ENCODE measurements at regions not wholly inside any gene's neighbourhood (a gene's known extent, or its start where the extent isn't known, plus 50 kb on each side); places are given as distances from the start of the nearest gene placed in this dataset.

DNA sequence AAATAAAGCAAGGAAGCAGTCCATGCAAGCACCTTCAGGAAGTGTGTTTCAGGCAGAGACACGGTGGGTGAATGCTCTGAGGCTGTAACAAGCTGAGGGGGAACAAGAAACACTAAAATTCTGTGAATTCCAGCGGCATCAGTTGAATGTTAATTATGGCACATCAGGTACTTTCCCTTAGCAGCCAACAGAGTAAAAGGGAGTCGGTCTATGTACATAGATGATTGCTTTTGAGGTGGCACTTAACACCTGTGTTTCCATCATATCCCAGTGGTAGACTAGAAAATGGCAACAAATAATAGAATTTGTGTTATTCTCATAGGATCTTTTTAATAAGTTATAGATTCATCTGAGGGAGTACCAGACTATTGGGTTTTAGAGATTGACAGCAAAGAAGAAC, 481.0 kb upstream of the KLF6 start:
- DNase-seq (ENCODE audit: low read depth in 2 of 2), result no peak

DNA sequence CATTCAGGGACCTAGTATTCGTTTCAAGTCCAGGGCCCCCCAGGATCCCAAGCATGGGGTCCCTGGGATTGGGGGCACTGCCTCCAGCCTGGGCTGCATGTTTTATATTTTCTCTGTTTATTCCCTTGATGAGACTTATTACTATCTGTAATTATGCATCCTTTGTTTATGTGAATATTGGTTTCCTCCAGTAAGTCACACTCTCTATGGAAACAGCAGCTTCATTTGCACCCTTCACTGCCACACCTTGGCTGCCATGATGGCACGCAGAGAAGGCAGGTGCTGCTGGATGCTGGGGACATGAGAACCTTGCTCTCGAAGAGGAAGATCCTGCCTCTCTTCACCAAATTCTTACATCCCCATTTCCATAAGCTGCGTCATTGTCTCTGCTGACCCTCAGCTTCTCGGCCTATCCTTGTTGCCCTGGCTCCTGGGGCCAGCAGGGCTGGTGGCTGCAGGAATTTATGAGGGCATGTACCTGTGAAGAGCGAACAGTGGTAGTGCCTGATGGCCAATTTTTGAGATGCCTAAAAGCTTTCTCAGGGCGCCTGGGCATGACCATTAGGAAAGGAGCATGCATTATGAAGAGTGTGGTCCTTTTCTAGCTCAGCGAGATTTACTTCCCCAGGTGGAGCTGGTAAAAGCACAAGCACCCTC, 479.3 kb upstream of the KLF6 start:
- DNase-seq (ENCODE audit: low read depth in 2 of 2), result no peak

DNA sequence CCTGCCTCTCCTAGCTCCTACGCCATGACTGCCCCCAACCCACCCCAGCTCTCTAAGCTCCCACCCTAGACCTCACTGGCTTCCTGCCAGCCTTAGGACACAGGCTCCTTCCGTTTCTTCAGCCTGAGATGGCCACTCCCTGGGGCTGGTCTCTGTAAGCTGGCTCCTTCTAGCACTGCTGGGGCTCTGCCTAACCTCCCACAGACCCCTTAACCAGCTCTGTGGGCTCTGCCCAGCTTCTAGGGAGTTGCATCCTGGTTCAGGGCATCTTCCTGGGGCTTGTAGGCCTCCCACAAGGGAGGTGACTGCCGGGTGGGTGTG, 478.6 kb upstream of the KLF6 start:
- no peak for DNase-seq (ENCODE audit: low read depth in 2 of 2)

DNA sequence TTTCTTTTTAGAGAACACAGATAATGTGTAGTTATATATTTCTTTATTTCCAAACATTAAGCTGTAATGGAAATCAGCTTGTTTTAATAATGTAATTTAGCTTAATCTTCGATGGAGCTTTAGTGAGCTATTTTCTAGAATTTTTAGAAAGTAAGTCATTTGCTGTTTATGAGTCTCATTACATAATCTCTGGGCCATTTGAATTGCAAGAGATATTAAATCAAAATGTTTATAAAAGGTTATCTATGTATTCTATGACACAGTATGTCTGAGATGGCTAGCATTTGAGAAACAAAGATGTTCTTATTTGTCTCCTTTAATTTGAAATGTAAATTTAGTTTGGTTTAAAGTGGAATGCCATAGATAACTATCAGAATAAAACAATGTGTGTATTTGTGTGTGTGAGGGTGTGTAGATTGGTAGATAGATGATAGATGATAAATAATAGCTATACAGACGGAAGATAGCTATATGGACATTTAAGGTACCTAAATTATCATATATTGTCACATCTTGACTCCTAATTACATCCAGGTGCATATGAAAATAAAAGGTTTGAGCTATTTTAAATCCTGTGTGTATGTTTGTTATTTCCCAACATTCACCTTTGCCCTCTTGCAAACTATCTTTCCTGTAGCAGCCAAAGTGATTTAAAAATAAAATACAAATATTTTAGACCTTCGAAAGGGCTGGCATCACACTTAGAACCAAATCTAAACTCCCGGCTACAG, 478.0 kb upstream of the KLF6 start:
- DNase-seq (ENCODE audit: low read depth in 2 of 2), result no peak

DNA sequence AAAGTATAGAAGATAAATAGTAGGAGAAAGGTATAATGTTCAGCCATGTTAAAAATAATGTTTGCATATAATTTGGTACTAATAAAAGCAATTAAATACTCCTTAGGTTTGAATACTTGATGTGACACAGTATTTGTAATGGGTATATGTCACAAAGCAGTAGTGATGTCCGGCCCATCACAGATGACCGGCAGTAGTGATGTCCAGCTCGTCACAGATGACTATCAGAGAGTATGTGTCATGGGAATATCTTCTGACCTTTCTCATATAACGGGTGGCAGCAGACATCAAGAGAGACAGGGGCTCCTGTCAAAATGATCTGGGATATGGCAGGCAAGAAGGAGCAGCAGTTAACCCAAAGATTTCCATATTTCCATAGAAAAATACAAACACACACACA, 477.4 kb upstream of the KLF6 start:
- DNase-seq (ENCODE audit: low read depth in 2 of 2), result no peak

DNA sequence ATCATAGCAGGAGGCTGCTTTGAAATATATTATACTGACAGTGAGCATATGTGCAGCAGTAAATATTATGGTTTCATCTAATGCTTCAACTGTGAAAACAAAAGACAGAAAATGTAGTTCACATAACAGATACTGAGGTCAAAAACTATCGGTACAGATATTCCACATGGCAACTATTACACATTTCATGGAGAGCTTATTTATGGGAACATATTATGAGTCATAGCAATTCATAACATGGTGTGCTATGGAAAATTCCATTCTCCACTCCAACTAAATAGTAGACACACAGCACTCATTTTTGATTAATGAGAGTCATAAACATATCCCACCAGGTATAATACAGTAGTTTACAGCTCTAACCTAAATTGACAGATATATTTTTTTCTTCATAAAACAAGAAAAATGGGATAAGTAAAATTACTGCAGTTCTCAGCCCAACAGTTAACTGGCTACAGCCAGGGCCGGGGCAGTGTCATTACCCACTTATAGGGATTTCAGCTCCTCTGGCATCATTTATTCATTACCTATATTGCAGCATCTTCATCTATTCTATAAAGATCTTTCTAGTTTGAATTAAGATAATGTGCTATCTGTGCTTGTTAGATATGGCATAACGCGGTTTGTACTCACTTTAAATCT, 475.6 kb upstream of the KLF6 start:
- no peak for DNase-seq (ENCODE audit: low read depth in 2 of 2)

DNA sequence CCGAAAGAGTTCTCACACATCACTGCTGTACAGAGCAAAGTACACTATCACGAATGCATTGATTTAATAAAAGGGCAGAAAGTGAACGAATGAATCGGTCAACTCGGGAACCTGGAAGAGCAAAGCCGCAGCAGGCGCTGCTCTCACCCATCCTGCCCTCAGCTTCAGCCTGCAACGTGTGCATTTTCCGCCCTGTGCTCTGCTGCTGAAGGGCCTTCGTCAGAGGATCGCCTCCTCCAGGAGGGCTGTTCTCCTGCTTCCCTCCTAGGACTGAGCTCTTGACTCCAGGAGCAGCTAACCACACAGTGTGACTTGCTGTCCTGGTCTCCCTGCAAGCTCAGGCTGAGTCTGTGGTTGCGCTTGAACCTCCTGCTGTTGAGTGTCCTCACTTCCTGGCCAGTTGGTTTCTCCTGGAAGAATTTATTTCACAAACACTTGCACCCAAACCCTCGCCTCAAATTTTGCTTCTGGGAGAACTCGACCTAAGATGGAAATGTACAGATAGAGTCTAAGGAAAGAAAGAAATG, 473.0 kb upstream of the KLF6 start:
- no peak for DNase-seq (ENCODE audit: low read depth in 2 of 2)

DNA sequence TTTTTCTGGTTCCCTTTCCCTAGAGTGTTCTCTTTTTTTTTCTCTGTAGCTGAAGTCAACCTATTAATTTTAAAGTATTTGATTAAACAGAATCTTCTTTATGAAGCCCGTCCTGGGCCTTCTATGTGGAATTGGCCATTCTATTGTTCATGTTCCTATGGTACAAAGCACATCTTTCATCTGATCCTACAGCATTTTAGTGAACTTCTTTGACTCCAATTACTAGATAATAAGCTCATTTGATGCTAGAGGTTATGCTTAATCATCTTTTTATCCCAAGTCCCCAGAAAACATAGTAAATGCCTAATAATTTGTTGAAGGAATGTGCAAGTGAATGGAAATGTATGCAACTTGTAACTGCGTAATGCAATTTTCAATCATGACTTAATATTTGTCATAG, 472.0 kb upstream of the KLF6 start:
- no peak for DNase-seq (ENCODE audit: low read depth in 2 of 2)

DNA sequence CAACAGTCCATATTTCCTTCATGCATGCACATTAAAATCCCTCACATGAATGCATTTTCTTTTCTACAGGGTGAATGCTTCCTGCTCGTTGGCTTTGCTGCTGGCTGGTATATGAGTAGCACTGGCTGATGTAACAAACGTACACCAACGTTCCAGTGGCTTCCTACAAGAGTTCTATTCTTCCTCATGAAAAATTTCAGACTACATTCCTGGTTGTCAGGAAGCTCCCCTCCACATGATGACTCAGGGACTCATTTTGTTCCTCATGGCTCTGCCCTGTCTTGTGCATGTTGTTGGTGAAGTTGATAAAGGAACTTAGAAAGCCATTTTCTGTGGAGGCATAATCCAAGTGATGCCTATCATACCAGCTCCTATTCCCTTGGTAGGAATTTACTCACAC, 470.7 kb upstream of the KLF6 start:
- DNase-seq (ENCODE audit: low read depth in 2 of 2), result no peak

DNA sequence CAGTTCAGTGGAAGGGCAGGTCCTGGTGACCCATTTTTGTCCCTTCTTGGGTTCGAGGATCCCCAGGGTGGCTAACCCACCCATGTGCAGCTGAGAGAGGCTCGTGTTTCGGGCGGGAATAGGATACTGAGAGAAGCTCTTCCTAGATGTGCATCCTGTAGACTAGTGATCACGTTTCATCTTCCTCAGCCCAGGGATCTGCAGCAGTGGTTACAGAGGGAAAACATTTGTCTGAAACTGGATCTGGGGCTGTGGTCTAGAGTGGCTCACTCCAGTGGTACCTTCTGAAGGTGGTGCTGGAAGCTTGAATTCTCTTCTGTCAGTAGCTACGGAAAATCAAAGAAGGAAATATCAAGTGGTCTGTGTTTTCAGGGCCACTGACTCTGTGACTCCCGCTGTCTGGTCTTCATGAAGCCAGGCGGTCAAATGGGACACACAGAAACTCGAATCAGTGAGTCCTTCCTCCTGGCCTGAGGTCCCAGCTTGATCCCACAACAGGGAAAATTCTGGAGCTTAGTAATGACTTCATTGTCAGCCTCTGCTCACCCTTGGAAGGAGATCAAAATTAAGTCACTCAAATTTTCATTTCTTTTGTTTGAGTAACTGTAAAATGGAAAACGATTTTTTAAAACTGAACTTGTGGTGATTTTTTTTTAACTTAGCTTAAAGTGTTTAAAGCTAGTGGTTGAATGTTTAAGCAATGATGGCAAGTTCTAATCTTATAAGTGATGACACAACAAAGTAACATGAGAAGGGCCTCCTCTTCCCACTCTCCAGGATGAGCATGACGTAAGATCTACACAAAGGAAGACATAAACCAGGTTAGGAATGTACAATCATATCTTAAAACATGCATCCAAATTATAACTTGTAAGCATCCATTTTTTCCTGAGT, 469.3 kb upstream of the KLF6 start:
- no peak for DNase-seq (ENCODE audit: low read depth in 2 of 2)

DNA sequence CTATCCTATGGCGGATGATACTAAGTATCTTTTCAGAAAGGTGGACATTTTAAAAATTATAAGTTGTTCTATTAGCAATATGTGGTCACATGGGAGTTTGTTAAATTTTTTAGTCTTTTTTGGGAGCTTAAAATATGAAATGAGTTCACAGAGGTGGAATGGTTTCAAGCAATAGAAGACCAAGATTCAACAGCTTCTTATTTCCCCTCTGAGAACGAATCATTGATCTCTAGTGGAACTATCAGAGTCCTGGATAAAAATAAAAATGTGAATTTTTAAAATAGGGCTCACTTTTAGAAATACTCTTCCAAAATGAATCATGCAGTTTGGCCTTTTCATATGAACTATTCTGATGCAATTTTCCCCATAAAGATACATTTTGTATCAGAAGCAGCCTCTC, 467.7 kb upstream of the KLF6 start:
- no peak for DNase-seq (ENCODE audit: low read depth in 2 of 2)

DNA sequence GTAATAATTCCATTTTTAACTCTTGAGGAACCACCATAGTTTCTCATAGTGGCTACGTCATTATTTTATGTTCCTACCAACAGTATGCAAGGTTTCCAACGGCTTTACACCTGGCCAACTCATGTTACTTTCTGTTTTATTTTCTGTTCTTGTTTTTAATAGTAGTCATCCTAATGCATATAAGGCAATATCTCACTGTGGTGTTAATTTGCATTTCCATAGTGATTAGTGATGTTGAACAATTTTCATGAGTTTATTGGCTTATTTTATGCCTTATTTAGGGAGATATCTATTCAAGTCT, 465.5 kb upstream of the KLF6 start:
- DNase-seq (ENCODE audit: low read depth in 2 of 2), result no peak

DNA sequence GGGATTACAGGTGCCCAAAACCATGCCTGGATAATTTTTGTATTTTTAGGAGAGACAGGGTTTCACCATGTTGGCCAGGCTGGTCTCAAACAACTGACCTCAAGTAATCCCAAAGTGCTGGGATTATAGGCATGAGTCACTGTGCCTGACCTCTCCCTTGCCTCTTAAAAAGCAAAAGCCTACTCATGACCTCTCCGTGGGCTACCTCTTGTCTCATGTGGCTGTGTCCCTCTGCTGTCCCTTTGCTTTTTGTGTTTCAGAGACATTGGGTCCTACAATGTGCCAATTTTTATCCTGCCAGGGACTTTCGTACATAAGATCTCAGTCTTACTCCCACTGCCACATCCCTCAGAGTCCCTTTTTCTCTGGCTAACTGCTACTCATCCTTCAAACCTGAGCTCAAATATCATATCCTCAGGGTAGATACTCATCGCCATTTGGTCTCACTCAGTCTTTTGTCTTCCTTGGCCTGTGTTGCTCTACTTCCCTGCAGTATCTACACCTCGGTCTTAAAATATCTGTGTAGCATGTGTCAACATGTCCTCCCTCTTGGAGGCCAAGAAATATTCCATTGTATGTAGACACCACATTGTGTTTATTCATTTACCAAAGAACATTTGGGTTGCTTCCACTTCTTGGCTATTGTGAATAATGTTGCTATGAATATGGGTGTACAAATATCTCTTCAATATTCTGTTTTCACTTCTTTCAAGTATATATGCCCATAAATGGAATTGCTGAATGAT, 465.0 kb upstream of the KLF6 start:
- DNase-seq (ENCODE audit: low read depth in 2 of 2), result no peak

DNA sequence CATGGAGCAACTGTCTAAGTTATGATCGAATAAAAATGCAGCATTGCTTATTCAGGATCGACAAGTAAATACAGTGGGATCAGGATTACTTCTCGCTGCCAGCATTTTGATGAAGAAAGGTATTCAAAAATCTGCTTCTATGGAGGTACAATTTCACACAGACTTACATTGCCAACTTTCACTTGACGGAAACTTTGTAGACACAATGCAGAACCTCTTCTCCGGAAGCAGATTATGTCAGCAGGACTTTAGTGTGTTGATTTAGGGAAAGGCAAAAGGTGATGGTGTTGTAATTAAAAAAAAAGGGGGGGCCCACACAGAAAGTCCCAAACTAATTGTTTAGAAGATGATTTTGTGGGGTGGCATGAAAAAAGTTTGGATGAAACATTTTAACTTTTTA, 462.4 kb upstream of the KLF6 start:
- no peak for DNase-seq (ENCODE audit: low read depth in 2 of 2)

DNA sequence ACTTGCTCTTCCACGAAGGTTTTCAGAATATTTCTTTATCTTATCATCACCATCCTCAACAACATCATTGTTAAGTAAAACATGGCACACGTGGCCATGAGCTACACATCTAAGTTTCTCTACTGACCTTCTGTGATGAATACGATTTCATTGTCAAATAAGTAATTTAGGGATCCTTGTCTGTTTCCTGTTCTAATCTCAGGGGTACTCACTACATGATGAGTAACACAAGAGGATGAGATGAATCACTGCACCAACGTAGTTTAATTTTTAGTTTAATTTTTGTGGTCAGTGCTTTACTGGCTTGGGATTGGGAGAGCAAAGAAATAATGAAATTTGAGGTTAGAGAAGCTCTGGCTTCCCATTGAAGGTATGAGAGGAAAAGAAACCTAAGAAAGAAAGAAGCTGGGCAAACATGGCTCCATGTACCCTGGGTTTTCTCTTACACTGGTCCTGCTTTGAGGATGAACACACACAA, 461.9 kb upstream of the KLF6 start:
- DNase-seq (ENCODE audit: low read depth in 2 of 2), result no peak

DNA sequence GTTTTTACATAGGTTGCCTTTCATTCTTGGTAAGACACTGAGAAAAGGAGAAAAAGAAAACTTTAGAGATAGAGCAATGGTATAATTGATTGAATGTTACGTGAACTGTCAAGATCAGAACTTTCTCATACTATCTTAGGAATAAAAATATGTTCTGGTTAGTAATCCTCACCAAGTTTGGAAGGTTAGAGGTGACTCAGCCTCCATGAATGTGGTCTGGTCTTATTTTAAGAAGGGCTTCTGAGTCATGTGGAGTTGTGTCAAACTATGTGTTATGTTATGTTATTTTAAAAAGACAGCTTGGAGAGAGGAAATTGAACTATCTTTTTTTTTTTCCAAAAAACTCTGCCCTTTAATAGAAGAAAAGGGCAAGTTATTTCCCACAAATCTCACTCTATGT, 458.6 kb upstream of the KLF6 start:
- no peak for DNase-seq (ENCODE audit: low read depth in 2 of 2)

DNA sequence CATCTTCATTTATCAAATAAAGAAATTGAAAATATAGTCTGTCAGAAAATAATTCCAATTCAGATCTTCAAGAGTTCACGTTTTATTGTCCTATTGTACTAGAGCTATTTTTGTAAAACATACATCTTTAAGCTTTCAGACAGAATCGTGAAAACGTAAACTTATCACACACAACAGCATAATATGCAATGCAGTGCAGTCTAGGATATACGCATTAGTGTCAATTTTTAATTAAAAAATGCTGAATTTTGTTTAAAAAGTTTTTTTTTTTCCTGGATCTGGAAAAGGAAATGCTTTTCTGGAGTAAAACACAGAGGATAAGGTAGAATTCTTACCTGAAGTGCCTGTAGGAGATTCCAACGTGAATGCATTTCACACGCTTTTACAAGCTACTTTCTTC, 458.2 kb upstream of the KLF6 start:
- no peak for DNase-seq (ENCODE audit: low read depth in 2 of 2)

DNA sequence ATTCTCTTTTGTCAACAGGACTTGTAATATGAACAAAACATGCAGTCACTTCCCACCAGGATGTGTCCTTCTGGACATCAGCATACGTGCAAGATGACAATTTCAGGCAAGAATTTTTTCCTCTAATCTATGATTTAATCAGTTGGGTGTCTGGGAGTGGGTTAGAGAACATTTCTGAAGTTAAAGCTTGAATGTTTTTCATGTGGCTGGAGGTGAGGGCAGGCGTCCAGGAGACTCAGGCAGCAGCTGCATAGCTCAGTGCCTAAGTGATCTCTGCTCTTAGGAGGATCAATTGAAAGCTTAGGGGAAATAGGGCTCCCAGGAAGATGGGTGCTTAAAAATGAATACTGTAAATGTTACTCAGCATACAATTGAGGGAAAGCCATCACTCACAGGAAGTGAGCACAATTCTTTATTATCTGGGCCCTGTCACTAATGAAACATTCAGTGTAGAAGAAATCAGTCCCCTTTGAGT, 457.6 kb upstream of the KLF6 start:
- no peak for DNase-seq (ENCODE audit: low read depth in 2 of 2)

DNA sequence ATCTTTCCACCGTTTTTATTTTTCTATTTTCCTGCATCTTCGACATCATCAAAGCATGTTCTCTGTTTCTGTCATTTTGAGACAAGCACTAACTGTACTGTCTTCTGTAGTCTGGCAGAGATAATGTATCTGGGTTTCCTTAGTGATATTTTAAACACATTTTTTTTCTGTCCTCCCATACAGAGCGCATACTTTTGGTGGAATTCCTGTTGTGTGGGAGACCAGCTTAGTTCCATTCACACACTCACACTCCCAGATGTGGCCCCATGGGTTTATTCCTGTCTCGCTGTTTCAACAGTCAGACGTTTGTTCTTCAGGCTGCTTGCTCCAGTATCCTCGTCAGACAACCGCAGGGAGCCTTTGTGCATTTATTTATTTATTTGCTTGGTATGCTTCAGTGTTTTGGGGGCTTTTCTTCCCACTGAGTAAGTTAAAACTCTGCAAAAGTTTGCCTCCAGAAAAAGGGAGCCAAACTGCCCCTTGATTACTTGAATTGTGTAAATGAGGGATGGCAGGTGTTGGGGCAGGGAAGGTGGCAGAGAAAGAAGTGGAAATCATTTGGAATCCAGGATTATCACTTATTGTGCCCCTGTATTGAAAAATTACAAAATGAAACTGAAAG, 456.8 kb upstream of the KLF6 start:
- DNase-seq (ENCODE audit: low read depth in 2 of 2), result no peak

DNA sequence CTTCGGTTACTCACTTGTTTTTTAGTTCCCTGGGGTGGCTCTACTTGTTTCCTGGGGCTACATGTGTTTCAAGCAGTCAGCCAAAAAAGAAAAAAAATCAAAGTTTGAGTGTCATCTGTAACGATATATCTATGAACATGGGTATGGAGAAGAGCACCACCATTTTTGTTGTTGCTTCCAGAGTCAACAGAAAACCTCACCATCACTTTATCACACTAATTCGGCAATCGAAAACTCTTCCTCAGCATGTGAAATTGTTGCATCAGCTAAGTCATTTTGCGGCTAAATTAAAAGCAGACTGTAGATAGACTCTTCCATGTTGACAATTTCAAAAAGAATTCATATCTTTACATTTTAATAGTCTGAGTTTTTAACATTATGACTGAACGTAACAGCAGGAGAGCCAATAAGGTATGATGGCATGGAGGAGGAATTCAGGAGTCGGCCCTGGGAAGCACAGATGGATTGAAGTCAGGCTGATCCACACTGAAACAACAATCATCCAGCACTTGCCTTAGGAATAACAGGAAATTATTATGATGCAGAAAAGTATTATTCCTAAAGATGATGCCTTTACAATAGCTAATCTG, 455.7 kb upstream of the KLF6 start:
- no peak for DNase-seq (ENCODE audit: low read depth in 2 of 2)

DNA sequence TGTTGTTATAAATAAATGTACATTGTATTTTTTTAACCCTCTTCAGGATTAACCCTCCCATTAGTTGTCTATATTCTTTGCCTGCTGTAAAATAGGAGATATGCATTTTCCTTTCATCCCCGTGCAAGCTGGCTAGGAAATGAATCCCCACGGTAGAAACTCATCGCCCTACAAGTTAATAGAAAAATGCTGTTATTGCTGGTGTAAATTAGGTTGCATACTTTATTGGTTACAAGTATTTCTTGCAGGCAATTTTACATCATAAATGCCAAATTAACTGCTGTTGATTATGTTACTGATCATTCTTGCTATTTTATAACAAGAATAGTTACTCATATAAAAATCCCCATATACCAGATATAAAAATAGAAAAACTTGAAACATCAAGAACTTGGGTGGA, 454.2 kb upstream of the KLF6 start:
- no peak for DNase-seq (ENCODE audit: low read depth in 2 of 2)

Data from activated CD4-positive, alpha-beta T cell treated with anti-CD3 and anti-CD28 coated beads for 24 hours (primary cell).